T-helper 2 cell (primary cell): ENCODE measurements at regions not wholly inside any gene's neighbourhood (a gene's known extent, or its start where the extent isn't known, plus 50 kb on each side); places are given as distances from the start of the nearest gene placed in this dataset.
"Not testable (repeated sequence)": the region's sequence is repeated elsewhere in the genome, so short reads cannot be mapped to it uniquely, and the experiment has no call there.

Experiments
- DNase-seq, 5 experiments: peaks; one replicate each; pipeline versions ENCODE4 v3.0.0 to v3.0.0-alpha.2; 2012 to 2022

DNA sequence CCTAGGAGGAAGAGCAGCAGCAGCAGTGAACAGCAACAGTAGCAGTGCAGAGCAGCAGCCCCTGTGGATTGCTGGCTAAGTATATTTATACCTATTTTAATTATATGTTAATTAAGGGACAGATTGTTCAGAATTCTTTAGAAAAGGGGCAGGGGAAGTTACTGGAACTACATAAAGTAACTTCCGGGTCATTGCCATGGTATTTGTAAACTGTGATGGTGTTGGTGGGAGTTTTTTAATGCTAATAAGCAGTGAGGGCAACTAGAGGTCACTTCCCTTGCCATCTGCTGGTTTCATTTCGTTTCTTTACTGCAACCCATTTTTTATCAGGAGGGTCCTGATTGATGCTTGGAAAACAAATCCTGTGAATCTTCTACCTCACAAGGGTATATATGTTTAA, 229.8 kb upstream of the PODXL start:
- no peak for DNase-seq

DNA sequence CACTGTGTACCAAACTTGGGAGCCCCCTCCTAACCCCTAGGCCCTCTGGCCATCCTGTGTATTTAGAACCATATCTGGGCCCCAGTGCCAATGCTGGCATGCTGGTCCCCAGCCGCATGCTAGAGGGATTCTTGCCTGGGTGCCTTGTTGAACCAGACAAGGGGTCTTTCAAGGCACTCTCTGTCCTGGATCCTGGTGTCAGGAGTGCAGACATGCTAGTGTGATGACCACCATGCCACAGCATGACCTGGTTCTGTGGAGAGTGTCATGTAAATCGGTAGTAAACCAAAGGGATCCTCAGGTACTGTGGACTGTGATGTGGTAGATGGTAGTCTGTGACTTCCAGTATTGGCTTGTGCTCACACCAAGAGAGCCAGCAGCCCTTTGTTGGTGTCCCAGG, 222.2 kb upstream of the PODXL start:
- no peak for DNase-seq

DNA sequence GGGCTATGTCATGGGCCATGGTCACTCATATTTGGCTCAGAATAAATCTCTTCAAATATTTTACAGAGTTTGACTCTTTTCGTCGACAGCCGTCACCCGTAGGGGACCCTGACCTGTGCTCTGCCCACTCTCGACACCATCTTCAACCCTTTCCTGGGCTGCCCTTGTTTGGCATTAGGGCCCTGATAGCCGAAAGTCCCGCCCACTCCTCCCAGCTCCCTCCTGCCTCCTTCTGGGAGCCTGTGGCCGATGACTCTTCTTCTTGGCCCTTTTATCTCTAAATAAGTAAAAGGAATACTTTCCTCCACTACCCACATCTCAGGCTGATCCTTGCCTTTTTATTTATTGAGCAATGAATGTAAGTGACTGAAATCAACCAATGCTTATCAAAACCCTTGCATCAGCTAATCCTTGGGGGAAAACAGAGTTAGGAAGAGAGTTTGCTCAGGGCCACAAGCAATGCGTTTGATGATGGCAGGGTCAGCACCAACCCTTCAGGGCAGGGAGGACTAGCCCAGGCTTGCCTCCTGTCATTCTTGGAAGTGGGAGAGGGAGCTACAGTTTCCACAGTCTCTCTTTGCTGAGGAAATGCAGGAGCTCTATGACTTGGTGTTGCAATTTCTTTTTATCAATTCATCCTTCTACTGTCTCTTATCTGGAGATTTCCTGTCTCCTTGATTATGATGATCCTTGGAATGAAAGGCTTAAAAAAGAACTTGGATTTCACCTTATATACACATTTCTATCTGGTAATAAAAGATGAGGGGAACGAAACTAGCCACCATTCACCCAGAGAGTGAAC, 218.2 kb upstream of the PODXL start:
- DNase-seq = no peak

DNA sequence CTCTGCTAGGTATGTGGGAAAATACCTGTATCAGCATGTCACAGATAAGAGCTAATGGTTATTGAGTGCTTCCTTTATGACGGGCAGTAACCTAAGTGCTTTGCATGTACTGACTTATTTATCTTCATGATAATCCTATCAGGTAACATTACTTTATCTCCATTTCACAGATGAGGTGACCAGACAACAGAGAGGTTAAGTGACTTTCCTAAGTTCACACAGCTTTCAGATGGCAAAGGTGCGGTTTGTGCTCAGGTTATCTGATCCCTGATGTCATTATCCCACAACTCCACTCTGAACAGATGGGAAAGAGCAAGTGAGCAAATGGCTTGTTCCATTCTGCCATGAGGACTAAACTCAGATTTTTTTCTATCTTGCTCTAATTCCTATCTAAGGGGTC, 217.0 kb upstream of the PODXL start:
- no peak for DNase-seq

DNA sequence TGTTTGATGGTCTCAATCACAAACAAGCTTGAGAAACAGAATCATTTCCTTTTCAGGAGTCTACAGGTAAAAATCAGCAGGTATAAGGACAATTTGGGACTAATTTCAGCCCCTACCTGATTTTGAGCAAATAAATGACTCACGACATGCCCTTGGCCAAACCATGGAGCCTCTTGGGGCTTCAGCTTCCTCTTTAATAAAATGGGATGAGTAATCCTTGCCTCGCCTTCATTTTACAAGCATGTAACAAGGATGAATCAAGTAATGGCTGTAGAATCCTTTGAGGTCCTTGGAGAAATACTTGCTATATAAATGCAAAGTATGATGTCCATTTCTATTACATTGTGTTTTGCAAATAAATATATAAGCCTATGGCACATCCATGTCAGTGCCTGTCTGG, 212.8 kb upstream of the PODXL start:
- DNase-seq = no peak

DNA sequence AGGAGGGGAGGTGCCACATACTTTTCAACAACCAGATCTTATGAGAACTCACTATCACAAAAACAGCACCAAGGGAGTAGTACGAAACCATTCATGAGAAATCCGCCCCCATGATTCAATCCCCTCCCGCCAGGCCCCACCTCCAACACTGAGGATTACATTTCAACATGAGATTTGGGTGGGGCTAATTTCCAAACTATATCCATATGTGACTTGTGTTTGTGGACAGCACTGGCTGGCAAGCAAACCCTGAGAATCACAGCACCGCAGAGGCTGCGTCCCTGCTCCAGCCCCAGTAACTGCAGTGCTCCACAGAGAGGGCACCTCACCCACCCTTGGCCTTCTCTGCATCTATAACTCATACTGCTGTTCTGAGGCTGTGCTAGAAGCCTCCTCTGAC, 211.2 kb upstream of the PODXL start:
- no peak for DNase-seq

DNA sequence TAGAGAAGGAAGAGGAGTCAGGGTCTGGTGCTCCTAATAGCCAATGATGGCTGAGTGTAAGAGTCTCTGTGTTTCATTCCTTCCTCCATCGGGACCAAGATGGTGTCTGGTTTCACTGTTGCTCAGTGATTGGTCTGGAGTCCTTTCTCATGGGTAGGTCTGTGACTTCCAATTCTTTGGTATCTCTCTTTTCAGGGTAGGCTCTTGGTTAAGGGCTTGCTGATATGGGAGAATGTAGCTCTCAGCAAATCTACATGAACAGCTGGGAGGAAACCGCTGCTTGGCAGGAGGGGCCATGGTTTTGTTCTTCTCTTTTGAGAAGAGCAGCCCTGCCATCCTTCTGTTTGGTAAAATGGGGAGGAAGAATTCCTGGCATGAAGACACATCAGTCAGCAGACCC, 209.1 kb upstream of the PODXL start:
- no peak for DNase-seq

DNA sequence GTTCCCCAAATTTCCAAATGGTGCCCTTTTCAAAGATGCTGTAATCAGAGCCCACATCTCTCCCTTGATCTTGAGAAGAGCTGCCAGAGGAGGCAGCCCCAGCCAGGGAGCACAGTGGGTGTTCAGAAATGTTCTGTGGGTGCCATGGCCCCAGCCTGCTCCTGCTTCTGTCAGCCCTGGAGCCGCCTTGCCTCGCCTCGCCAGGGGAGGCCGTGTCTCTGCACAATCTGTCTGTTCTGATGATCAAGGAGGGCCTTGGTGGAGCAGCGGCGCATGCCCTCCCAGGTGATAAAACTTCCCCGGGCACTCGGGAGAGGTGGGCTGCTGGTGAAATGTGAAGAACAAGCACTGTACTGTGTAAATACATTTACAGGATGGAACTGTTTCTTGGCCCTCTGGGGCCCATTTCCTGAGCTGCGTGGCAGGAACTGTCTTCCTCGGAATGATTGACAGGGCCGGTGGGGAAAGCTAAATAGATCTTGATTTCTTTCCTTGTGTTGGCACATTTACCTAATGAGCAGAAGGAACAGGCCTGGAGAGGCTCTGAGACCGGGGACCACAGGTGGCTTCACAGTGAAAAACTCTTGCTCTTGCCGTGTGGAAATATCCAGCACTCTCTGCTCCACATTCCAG, 207.8 kb upstream of the PODXL start:
- DNase-seq = no peak

DNA sequence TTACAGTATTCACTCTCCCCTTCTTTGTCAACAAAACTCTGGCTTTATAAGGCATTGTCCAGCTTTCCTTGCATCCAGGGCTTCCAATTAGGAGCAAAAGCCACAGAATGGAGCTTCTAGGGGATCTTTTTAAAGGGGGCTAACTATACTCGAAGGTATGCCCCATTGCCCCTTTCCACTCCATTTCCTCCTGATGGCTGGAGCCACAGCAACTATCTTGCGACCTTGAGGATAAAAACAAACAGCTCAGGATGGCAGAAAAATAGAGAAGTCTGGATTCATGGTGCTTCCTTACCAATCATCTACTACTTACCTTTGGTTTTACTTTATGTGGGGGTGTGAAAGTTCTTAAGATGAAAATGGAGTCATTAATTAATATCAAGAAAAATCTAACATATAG, 206.3 kb upstream of the PODXL start:
- DNase-seq = no peak

DNA sequence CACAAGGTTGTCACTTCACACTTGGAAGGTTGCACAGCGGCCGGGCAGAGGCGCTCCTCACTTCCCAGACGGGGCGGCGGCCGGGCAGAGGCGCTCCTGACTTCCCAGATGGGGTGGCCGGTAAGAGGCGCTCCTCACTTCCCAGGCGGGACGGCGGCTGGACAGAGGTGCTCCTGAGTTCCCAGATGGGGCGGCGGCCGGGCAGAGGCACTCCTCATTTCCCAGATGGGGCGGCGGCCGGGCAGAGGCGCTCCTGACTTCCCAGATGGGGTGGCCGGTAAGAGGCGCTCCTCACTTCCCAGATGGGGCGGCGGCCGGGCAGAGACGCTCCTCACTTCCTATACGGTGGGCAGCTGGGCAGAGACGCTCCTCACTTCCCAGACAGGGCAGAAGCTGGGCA, 199.4 kb upstream of the PODXL start:
- DNase-seq = not testable (repeated sequence)

DNA sequence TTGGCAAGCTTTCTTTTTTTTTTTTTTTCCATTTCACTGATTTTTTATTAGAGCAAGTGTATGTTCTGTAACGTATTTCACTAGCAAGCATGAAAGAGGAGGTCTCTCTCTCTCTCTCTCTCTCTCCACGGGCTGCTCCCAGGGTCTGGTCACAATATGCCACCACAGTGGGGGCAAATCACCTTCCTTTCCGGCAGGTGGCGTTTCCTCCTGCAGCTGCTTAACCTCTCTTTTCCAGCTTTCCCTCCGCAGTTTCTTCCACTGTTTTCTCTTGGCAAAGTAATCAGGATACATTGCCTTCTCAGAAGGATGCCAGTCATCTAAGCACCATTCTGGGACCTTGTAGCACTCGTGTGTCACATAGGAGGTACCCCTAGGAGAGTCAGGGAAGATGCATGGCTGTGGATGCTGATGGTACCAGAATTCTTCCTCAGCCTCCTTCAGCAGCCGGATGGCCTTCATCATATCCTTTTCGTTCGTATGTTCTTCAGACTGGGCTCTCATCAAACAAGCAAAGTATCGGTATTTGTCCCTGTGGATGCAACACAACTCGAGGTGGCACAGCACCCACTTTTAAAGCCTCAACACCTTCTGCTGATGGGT, 197.3 kb upstream of the PODXL start:
- no peak for DNase-seq

DNA sequence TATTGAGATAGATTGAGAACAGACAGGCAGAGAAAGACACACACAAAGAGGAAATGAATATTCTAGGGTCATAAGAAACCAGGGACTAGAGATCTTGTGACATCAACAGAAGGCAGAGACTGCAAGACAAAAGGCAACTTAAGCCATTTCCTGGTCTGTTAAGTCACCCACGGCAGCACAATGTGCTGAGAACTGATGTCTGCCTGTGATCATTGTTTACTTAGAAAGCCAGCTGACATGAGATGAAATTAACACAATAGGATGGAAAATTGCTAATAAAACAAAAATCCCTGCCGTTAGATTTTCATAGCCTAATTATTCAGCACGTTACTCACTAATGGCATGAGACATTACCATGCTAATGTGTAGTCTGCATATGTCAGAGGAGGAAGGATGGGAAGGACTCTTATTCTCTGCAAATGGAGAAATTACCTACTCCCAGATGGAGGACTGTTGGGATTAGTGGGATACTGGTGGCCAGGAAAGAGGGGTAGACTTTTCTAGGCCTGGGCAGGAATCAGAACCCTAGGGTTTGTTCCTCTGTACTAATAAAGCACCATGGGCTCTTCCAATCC, 191.3 kb upstream of the PODXL start:
- no peak for DNase-seq

DNA sequence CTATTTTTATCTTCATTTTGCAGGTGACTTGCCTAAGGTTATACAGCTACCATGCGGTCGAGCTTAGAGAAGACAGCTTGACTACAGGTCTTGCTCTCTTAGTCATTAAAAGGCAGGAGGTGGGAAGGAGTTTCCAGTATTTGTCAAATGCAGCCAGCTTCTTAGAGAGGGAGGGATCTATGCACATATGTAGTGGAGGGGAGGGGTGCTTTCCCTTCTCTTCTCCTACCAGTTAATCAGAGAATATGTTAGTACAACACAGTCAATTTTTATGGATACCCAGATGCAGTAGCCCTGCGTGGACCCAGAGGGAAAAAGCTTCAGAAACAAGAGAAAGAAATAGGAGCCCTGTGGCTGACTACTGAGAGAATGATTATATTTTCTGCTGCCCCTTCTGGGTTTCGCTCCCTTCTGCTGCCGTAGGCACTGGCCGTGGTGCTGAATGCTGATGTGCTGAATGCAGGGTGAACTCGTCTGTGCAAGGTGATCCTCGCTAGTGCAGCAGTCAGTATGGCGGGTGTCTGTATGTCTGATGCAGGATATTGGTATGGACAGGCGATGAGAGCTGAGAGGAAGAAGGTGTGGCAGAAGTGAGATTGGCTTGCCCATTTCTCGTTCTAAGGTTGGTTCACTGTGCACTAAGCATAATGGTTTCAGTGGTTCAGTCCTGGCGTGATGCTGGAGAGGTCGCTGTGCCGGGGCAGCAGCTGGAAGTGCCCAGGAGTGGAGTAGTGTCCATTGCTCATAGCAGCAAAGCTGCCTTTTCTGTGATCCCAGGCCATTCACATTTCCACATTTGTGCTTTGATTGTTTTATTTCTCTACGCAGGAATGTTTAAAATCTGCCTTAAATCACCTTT, 189.2 kb upstream of the PODXL start:
- DNase-seq = peak in 1 of 5 experiments; percentile 15

DNA sequence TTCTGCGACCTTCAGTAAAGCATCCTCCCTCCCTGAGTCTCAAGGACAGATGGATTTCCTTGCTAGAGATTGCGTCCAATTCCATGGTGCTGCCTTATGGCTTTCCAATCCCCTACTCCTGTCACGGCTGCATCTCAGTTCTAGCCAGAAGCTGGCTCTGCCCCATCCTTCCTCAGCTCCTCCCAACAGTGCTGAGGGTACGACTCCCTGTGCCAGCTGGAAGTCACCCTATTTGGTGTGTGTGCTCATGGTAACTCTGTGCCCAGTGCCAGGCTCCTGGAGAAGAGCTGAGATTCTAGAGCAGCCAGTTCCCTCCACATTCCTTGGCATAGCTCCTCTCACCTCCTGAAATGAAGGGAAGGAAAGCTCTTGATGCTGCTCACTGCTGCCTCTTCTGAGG, 185.0 kb upstream of the PODXL start:
- DNase-seq = no peak

DNA sequence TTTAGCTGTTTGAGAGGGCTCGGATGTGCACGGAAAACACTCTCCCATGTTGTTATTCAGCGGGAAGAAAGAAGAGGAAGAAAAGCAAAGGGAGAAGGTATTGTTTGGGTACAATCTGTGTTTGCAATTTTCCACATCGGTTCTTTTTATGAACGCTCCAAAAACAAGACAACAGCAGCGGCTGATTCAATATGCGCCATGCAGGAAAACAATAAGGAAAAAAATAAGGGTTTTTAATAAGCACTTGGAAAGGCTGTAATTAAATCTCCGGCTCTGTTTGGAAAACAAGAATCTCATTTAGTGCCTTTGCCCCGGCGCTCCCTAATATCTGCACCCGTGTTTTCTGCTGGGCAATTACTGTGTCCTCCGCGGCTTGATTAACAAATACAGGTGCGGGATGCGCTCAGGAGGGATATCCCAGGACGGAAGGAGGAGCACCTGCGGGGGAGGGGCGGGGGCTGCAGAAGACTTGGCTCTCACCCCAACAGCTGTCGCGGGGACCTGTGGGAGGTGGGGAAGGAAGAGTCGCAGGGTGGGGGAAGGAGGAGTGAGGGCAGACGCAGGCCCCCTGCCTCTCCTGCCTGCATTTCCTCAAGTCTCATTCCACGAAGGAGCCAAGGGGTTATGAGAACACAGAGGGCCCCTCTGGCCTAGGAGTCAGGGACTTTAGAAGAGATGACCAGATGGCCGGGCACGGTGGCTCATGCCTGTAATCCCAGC, 181.5 kb upstream of the PODXL start:
- no peak for DNase-seq

DNA sequence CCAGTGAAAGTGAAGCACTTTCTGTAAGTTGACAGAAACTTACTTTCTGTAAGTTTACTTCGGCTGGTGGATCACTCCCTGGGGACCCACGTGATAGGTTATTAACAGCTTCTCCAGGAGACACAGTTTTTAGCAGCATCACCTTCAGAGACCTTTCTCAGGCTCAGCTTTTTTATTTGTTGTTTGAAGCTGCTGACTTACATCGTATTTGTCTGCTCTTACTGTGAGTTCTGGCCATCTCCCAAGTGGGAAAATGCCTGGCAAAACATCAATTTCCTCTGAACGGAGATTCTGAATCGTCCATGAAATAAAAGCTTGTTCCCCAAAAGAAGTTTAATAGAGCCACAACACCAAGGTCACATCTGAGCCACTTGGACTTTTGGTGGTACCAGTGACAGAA, 178.7 kb upstream of the PODXL start:
- DNase-seq = no peak

DNA sequence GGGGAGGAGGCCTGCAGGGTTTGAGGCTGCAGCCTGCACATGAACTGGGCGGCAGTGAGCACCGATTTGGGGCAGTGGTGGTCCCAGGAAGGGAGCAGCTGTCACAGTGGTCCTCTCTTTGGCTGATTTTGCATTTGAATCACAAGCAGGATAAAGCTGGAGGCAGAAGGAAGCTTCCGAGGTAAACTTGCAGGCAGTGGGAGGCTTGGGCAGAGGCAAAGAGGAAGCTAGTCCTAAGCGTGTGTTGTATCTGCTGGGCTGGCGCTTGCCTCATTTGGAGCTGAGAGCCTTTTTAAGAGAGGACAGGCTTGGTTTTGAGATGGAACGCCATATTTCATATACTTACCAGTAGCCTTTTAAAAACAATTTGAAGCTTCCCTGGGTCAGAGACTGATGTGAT, 177.2 kb upstream of the PODXL start:
- DNase-seq = no peak

DNA sequence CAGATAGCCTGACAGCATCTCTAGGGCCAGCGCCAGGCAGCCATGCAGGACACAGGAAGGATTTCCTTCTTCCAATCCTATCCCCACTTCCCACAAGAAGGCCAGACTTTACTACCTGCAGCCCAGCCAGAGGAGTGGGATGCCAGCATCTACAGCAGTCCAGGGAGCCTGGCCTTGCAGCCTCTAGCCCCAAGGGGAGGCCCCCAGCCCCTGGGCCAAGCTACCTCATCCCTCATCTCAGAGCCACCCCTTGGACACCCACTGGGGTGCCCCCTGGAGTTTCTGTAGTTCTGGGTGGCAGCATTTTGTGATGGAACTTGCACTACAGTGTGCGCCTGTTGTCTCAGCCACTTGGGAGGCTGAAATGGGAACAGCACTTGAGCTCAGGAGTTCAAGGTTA, 170.8 kb upstream of the PODXL start:
- no peak for DNase-seq

DNA sequence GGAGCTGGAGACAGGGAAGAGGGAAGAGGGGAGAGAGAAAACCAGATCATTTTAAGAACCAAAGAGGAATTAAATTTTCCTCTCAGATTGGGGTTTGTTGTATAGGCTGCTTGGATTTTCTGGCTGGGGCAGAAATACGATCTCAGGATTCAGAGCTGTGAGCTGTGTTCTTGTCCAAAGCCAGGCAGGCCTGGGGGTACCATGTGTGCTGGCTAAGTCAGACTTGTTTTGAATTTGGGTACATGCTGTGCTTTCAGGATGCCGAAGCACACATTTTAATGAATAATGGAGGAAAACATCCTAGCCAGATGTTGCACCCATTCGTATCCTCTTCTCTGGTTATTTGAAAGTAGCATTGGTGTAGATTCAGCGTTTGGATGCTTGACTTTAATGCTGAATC, 170.3 kb upstream of the PODXL start:
- DNase-seq = no peak

DNA sequence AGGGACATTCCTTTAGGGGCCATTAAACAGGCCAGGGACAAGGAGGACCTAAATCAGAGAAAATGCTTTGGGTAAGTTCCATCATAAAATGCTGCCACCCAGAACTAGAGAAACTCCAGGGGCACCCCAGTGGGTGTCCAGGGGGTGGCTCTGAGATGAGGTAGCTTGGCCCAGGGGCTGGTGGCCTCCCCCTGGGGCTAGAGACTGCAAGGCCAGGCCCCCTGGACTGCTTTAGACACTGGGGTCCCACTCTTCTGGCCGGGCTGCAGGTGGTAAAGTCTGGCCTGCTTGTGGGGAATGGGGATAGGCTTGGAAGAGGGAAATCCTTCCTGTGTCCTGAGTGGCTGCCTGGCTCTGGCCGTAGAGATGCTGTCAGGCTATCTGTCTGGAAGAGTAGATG, 169.6 kb upstream of the PODXL start:
- no peak for DNase-seq

DNA sequence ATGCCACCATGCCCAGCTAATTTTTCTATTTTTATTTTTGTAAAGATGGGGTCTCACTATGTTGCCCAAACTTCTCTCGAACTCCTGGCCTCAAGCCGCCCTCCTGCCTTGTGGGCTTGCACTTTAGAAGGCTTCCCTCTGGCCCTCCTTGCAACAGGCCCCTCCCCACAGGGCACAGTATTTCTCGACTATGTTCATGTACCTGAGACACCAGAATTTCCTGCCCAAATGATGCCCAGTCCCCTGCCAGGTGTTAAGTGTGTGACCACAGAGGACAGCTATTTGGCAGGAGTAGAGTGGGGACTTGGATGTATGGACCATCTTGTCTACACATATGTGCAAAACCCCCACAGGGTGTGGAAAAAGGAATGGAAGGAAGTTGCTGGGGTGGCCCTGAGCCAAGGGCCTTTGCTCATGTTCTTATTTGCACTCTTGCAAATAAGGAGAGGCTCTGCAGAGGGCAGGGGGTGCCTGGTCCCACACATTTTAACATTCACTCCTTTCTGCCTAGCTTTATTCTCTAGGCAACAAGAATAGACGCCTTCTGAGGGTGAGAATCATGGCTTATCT, 168.4 kb upstream of the PODXL start:
- no peak for DNase-seq

DNA sequence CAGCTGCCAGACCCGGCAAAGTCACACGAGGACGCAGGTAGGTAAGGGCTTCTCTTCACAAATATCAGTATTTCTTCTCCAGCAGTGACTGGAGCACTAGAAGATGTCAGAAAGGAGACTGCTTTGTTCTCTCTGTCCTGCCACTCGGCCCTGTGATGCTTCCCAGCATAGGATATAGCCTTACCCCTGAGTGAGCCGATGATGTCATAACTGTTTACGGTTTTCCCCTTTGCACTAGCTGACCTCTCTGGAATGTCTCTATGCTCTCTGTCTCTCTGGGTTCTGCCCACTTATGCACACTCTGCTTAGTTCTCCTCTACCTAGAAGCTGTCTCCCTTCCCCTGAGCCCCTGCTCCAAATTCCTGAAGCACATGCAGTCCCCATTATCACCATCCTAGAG, 167.5 kb upstream of the PODXL start:
- no peak for DNase-seq
